ENCODE measurements at regions not wholly inside any gene's neighbourhood (a gene's known extent, or its start where the extent isn't known, plus 50 kb on each side); places are given as distances from the start of the nearest gene placed in this dataset.

- TF ChIP-seq GATA3 (IDR thresholded peaks at IDR 0.05; ENCODE audit: low read depth, low read length) (no peak), GATA2 (IDR thresholded peaks at IDR 0.05; ENCODE audit: low read depth, low read length) (no peak)
These were observed 303.6 kb upstream of the PITRM1 start for GRCh38 chr10:3476186-3476585.

Data from SH-SY5Y (cell line).